Caco-2 (cell line): ENCODE measurements at regions not wholly inside any gene's neighbourhood (a gene's known extent, or its start where the extent isn't known, plus 50 kb on each side); places are given as distances from the start of the nearest gene placed in this dataset.

Source experiments
- BruUV-seq: library from RNA; stranded (reverse); fragments of 400-500 nt; replicated peaks from 2 replicates; lab custom pipeline; 2021; lab: Mats Ljungman, UMichigan
- CTCF ChIA-PET: fragments of 300-600 bp; sonication (Branson Sonifier 250); formaldehyde crosslinking; loops from one replicate; lab custom pipeline; 2022; ENCODE audit warnings: antibody characterized with exemption; lab: Charles Lee
- POLR2A ChIA-PET: fragments of 300-600 bp; sonication (Branson Sonifier 250); formaldehyde crosslinking; loops from one replicate; lab custom pipeline; 2022; ENCODE audit warnings: antibody characterized with exemption; lab: Charles Lee
- DNase-seq, 2 experiments: peaks; one replicate each; pipeline versions ENCODE4 v3.0.0 to v3.0.0-alpha.2; 2020 to 2022
- H3K27me3 ChIP-seq: replicated peaks from 2 replicates; pipeline ENCODE4 v1.6.0; 2011; ENCODE audit warnings: low read length; ENCODE audit not compliant: control insufficient read depth, insufficient read depth
- H3K36me3 ChIP-seq: 2 replicates; pipeline ENCODE4 v1.5.1; 2011; ENCODE audit warnings: low read length; ENCODE audit not compliant: control insufficient read depth, insufficient read depth
- H3K4me1 ChIP-seq: fragments of 250-450 bp; sonication (Bioruptor Pico); 2 replicates; pipeline ENCODE4 v1.5.1; 2020; ENCODE audit warnings: mild to moderate bottlenecking
- H3K4me3 ChIP-seq: 2 replicates; pipeline ENCODE4 v1.5.1; 2011; ENCODE audit warnings: low read depth, mild to moderate bottlenecking, control low read depth, low read length
- H3K9me3 ChIP-seq: fragments of 250-450 bp; sonication (Bioruptor Pico); 2 replicates; pipeline ENCODE4 v1.5.1; 2020; ENCODE audit warnings: mild to moderate bottlenecking, moderate library complexity
- H3K27ac Mint-ChIP-seq: one replicate; pipeline ENCODE4 v1.8.0; 2022; ENCODE audit warnings: mixed read lengths; ENCODE audit not compliant: unreplicated experiment
- H3K27me3 Mint-ChIP-seq: one replicate; pipeline ENCODE4 v1.8.0; 2022; ENCODE audit warnings: mixed read lengths; ENCODE audit not compliant: insufficient read depth, unreplicated experiment
- H3K36me3 Mint-ChIP-seq: one replicate; pipeline ENCODE4 v1.8.0; 2022; ENCODE audit warnings: mild to moderate bottlenecking, mixed read lengths; ENCODE audit not compliant: insufficient read depth, unreplicated experiment
- H3K4me1 Mint-ChIP-seq: one replicate; pipeline ENCODE4 v1.8.0; 2022; ENCODE audit warnings: low read depth, mixed read lengths; ENCODE audit not compliant: unreplicated experiment
- H3K4me3 Mint-ChIP-seq: one replicate; pipeline ENCODE4 v1.8.0; 2022; ENCODE audit warnings: mild to moderate bottlenecking, moderate library complexity, mixed read lengths; ENCODE audit not compliant: unreplicated experiment
- H3K9me3 Mint-ChIP-seq: one replicate; pipeline ENCODE4 v1.8.0; 2022; ENCODE audit warnings: mixed read lengths; ENCODE audit not compliant: unreplicated experiment
- intact Hi-C: fragments of 100-400 bp; cut with micrococcal nuclease; formaldehyde crosslinking; loops from one replicate; pipeline ENCODE4 v1.10.0; 2022; ENCODE audit not compliant: unreplicated experiment
- TF ChIP-seq, protein P1 (sequence below), 2 experiments: fragments of 200-600 bp in 1 of 2; IDR thresholded peaks; 1 replicate in 1 of 2; 2 replicates in 1 of 2; pipeline versions ENCODE4 v1.5.1 to v1.8.0; 2011 to 2022; ENCODE audit warnings: antibody characterized with exemption in 1 of 2, control low read depth in 1 of 2, inconsistent platforms in 1 of 2, low read depth in 1 of 2, low read length in 1 of 2, mild to moderate bottlenecking in 1 of 2, moderate library complexity in 1 of 2; ENCODE audit not compliant: insufficient read depth in 1 of 2, severe bottlenecking in 1 of 2, unreplicated experiment in 1 of 2

DNA sequence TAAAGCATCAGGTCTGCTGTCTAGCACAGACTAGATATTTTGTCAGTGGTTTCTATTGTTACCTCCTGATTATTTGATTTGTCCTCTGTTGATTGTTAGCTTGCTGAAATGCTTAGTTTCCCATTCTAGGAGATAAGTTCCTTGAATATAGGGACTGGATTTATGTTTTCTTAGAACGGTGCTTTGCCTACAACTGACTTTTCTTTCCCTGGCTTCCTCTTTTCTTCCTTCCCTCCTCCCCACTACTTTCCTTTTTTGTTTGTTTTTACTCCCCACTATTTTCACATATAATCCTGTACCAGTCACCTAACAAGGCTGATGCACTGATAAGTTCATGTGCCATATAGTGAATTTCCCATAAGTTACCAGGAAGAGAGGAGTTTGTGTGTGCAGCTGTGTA, 58.5 kb upstream of the METAP2 start:
- Mint-ChIP-seq H3K36me3 (no peaks in the 10 kb centered on the region), H3K9me3 (no peaks in the 10 kb centered on the region), H3K27ac (no peak overlapping the region), H3K4me3 (no peak overlapping the region), H3K27me3 (no peaks in the 10 kb centered on the region), H3K4me1 (no peaks in the 10 kb centered on the region)
- no peaks in the 10 kb centered on the region for H3K4me1 ChIP-seq
- intact Hi-C loops = no loop called here
- H3K4me3 ChIP-seq = no peak overlapping the region
- H3K36me3 ChIP-seq = no peaks in the 10 kb centered on the region
- H3K9me3 ChIP-seq = no peaks in the 10 kb centered on the region
- no TSS peak for BruUV-seq
- ChIA-PET POLR2A (no interaction called here), CTCF (no interaction called here)
- H3K27me3 ChIP-seq = no peaks in the 10 kb centered on the region
- DNase-seq = no peak
- TF ChIP-seq, protein P1, sequence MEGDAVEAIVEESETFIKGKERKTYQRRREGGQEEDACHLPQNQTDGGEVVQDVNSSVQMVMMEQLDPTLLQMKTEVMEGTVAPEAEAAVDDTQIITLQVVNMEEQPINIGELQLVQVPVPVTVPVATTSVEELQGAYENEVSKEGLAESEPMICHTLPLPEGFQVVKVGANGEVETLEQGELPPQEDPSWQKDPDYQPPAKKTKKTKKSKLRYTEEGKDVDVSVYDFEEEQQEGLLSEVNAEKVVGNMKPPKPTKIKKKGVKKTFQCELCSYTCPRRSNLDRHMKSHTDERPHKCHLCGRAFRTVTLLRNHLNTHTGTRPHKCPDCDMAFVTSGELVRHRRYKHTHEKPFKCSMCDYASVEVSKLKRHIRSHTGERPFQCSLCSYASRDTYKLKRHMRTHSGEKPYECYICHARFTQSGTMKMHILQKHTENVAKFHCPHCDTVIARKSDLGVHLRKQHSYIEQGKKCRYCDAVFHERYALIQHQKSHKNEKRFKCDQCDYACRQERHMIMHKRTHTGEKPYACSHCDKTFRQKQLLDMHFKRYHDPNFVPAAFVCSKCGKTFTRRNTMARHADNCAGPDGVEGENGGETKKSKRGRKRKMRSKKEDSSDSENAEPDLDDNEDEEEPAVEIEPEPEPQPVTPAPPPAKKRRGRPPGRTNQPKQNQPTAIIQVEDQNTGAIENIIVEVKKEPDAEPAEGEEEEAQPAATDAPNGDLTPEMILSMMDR (IDR thresholded peaks at IDR 0.05; ENCODE audit: insufficient read depth in 1 of 2, low read depth in 1 of 2, low read length in 1 of 2, severe bottlenecking in 1 of 2, unreplicated experiment in 1 of 2) = no peak

DNA sequence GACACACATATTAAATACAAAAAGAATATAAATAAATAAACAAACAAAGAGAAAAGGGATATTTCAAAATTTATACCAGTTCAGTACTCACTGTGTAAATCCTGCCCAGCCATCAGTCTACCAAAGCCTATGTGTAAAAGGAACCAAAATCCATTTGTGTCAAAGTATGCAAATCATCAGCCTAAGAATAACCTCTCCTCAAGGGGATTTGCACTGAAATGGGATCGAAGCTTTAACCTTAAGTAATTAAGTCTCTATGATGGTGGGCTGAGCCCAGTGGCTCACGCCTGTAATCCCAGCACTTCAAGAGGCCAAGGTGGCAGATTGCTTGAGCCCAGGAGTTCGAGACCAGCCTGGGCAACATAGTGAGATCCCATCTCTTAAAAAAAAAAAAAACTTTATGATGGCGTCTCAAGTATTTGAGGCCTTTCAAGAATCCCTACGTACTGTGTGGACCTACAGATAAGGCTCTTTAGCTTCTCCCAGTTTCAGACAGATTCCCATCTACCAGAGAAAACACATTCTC, 57.8 kb upstream of the METAP2 start:
- ChIA-PET POLR2A (no interaction called here), CTCF (no interaction called here)

DNA sequence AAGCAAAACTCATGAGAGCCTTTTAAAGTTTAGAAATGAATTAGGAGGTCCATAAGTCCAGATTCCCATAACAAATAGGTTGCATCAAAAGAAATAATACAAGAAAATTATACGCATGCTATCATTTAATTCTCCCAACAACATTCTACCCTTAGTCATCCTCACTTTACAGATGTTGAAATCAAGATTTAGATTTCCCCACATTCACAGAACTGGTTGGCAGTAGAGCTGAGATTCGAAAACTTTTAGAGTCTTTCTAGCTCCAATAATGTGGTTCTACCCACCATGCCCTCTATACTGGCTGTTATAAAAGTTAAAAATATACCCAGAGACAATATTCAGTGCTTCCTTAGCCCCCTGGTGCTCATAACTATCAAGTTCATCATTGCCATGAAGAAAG, 56.6 kb upstream of the METAP2 start:
- Histone ChIP-seq H3K9me3 (no peaks in the 10 kb centered on the region), H3K36me3 (no peaks in the 10 kb centered on the region), H3K4me1 (no peaks in the 10 kb centered on the region), H3K27me3 (no peaks in the 10 kb centered on the region), H3K4me3 (no peak overlapping the region)
- H3K36me3 Mint-ChIP-seq = no peaks in the 10 kb centered on the region
- H3K9me3 Mint-ChIP-seq = no peaks in the 10 kb centered on the region
- H3K4me1 Mint-ChIP-seq = no peaks in the 10 kb centered on the region
- BruUV-seq = no TSS peak
- H3K4me3 Mint-ChIP-seq = no peak overlapping the region
- ChIA-PET CTCF (no interaction called here), POLR2A (no interaction called here)
- no peak overlapping the region for H3K27ac Mint-ChIP-seq
- intact Hi-C loops = no loop called here
- DNase-seq = no peak
- no peaks in the 10 kb centered on the region for H3K27me3 Mint-ChIP-seq
- TF ChIP-seq, protein P1 (IDR thresholded peaks at IDR 0.05; ENCODE audit: insufficient read depth in 1 of 2, low read depth in 1 of 2, low read length in 1 of 2, severe bottlenecking in 1 of 2, unreplicated experiment in 1 of 2) = no peak

More for the DNA sequence above, 57.8 kb upstream of the METAP2 start:
- H3K27me3 ChIP-seq = no peaks in the 10 kb centered on the region
- Mint-ChIP-seq H3K4me3 (no peak overlapping the region), H3K27ac (no peak overlapping the region), H3K9me3 (no peaks in the 10 kb centered on the region), H3K27me3 (no peaks in the 10 kb centered on the region), H3K4me1 (no peaks in the 10 kb centered on the region), H3K36me3 (no peaks in the 10 kb centered on the region)
- TF ChIP-seq, protein P1 (IDR thresholded peaks at IDR 0.05; ENCODE audit: insufficient read depth in 1 of 2, low read depth in 1 of 2, low read length in 1 of 2, severe bottlenecking in 1 of 2, unreplicated experiment in 1 of 2) = no peak
- no TSS peak for BruUV-seq
- intact Hi-C loops = no loop called here
- H3K4me3 ChIP-seq = no peak overlapping the region
- H3K36me3 ChIP-seq = no peaks in the 10 kb centered on the region
- DNase-seq = no peak
- H3K9me3 ChIP-seq = no peaks in the 10 kb centered on the region
- no peaks in the 10 kb centered on the region for H3K4me1 ChIP-seq
